ENCODE measurements at regions not wholly inside any gene's neighbourhood (a gene's known extent, or its start where the extent isn't known, plus 50 kb on each side); places are given as distances from the start of the nearest gene placed in this dataset.

DNA sequence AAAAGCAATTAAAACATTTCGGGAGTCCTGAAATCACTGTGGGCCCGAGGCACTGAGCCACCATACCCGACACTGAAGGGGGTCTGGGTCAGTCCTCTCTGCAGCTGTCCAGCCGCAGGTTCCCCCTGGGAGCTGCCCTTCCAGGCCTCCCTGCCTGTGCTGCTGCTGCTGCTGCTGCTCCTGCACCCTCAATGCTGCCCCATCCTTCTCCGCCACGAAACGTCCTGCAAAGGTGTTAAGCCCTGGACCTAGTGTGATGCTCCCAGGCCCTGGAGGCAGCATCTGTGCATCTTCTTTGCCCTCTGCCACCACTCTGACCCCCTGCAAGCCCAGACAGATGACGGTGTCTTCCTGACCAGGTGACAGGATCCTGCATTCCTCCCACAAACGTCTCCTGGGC, 513.3 kb downstream of the NPHP4 start:
- no peak overlapping the region for H3K4me3 ChIP-seq
- H3K4me1 ChIP-seq = no peaks in the 10 kb centered on the region
- H3K27me3 ChIP-seq = peaks cover 0 to 22% of the 10 kb centered on the region in 2 donors
- no peak overlapping the region for H3K27ac ChIP-seq
- no peak for DNase-seq (ENCODE audit: low spot score in 2 of 2)
- H3K36me3 ChIP-seq = no peaks in the 10 kb centered on the region
- TF ChIP-seq POLR2AphosphoS5 (IDR thresholded peaks at IDR 0.05) = no peak
- TF ChIP-seq POLR2A (IDR thresholded peaks at IDR 0.05) = no peak
- TF ChIP-seq, protein P1, sequence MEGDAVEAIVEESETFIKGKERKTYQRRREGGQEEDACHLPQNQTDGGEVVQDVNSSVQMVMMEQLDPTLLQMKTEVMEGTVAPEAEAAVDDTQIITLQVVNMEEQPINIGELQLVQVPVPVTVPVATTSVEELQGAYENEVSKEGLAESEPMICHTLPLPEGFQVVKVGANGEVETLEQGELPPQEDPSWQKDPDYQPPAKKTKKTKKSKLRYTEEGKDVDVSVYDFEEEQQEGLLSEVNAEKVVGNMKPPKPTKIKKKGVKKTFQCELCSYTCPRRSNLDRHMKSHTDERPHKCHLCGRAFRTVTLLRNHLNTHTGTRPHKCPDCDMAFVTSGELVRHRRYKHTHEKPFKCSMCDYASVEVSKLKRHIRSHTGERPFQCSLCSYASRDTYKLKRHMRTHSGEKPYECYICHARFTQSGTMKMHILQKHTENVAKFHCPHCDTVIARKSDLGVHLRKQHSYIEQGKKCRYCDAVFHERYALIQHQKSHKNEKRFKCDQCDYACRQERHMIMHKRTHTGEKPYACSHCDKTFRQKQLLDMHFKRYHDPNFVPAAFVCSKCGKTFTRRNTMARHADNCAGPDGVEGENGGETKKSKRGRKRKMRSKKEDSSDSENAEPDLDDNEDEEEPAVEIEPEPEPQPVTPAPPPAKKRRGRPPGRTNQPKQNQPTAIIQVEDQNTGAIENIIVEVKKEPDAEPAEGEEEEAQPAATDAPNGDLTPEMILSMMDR (IDR thresholded peaks at IDR 0.05) = no peak
- no peaks in the 10 kb centered on the region for H3K9me3 ChIP-seq
- intact Hi-C loops (cut with DNase I; ENCODE audit: low total_unique reads) = no loop called here

DNA sequence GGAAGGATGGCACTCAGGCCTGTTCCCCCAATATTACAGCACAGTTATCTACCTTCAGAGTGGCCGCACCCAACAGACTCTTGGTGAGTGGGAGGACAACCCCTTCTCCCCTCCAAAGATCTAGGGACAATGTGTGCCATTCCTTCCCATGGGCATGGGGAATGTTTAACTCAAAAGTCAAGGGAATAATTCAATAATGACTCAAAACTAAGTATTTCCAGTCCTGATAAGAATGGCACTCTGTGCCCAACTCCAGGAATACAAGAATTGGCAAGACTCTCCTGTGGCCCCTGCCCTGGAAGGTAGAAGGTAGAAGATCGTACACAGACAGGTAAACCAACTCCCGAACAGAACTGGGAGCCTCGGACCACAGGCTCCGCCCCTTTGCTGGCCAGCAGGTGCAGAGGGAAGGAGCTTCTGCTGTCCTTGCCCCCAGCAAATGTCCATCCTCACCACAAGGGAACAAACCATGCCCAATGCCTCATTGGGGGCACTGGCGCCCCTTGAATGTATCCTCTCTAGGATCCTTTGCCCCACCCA, 514.0 kb downstream of the NPHP4 start:
- Histone ChIP-seq H3K27ac (no peak overlapping the region), H3K36me3 (no peaks in the 10 kb centered on the region), H3K4me3 (no peak overlapping the region), H3K4me1 (no peaks in the 10 kb centered on the region), H3K9me3 (no peaks in the 10 kb centered on the region), H3K27me3 (peaks cover 0 to 20% of the 10 kb centered on the region in 2 donors)
- intact Hi-C loops (cut with DNase I; ENCODE audit: low total_unique reads) = no loop called here
- TF ChIP-seq POLR2A (IDR thresholded peaks at IDR 0.05) = no peak
- TF ChIP-seq, protein P1 (IDR thresholded peaks at IDR 0.05) = no peak
- TF ChIP-seq POLR2AphosphoS5 (IDR thresholded peaks at IDR 0.05) = no peak
- no peak for DNase-seq (ENCODE audit: low spot score in 2 of 2)

DNA sequence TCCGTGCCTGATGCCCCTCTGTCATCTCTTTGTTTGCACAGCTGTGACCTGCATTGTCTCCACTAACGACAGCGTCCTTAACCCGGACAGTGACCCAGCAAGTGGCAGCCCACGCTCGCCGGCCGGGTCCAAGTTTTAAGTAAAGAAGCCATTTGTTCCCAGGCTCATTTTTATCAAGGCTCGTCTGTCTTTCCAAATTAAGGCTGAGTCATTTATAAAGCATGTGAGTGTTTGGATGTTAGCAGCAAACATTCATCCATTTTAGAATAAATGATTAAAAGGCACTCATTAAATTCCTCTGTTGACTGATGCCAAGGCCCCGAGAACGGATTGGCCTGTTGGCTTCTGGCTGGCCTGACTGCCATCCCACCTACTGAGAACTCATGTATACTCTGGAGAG, 514.5 kb downstream of the NPHP4 start:
- TF ChIP-seq, protein P1 (IDR thresholded peaks at IDR 0.05) = no peak
- no peak for TF ChIP-seq POLR2AphosphoS5 (IDR thresholded peaks at IDR 0.05)
- no peak for TF ChIP-seq POLR2A (IDR thresholded peaks at IDR 0.05)
- Histone ChIP-seq H3K4me1 (no peaks in the 10 kb centered on the region), H3K36me3 (no peaks in the 10 kb centered on the region), H3K4me3 (no peak overlapping the region), H3K27me3 (peaks cover 0 to 19% of the 10 kb centered on the region in 2 donors), H3K9me3 (no peaks in the 10 kb centered on the region), H3K27ac (peak overlapping the region in 1 of 2 donors; percentile 13)
- intact Hi-C loops (cut with DNase I; ENCODE audit: low total_unique reads) = no loop called here
- no peak for DNase-seq (ENCODE audit: low spot score in 2 of 2)

DNA sequence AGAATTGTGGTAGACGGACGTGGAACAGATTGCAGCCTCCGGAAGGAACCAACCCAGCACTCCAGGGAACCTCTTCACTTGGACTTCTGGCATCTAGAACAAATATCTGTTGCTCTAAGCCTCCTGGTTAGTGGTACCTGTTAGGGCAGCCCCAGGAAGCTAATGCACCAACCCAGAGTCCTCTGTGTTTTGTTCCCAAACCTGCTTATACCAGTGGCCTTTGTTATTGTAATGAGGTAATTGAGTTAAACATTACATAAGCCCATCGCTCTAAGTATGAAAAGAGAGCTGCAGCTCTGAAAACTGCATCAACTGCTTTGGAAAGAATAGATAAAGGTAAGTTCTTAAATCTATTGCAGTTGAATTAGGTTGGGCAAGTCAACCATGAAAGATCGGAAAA, 516.7 kb downstream of the NPHP4 start:
- Histone ChIP-seq H3K27me3 (peaks cover 0 to 3% of the 10 kb centered on the region in 2 donors), H3K9me3 (no peaks in the 10 kb centered on the region), H3K4me3 (no peak overlapping the region), H3K36me3 (no peaks in the 10 kb centered on the region), H3K27ac (no peak overlapping the region), H3K4me1 (no peaks in the 10 kb centered on the region)
- intact Hi-C loops (cut with DNase I; ENCODE audit: low total_unique reads) = no loop called here
- no peak for DNase-seq (ENCODE audit: low spot score in 2 of 2)
- TF ChIP-seq, protein P1 (IDR thresholded peaks at IDR 0.05) = no peak
- no peak for TF ChIP-seq POLR2A (IDR thresholded peaks at IDR 0.05)
- TF ChIP-seq POLR2AphosphoS5 (IDR thresholded peaks at IDR 0.05) = no peak

DNA sequence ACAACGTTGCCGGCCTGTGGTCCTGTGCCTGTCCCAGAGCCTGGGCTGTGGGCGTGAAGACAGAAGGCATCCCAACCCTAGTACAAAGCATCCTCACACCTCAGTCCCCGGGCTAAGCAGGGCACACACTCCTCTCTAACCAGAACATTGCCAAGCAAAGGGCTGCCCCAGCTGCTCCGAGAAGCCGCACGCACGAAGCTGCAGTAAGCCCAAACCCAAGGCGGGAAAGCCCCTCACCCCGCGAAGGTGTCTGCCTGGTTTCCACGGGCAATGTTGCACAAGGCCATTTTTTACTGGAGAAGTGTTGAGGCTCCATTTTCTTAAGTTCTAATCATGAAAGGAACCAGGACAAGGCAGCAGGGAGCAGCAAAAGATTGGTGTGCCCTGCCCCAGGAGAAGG, 519.0 kb downstream of the NPHP4 start:
- Histone ChIP-seq H3K27me3 (no peaks in the 10 kb centered on the region), H3K36me3 (no peaks in the 10 kb centered on the region), H3K27ac (no peak overlapping the region), H3K4me3 (no peak overlapping the region), H3K4me1 (no peaks in the 10 kb centered on the region), H3K9me3 (no peaks in the 10 kb centered on the region)
- no peak for DNase-seq (ENCODE audit: low spot score in 2 of 2)
- intact Hi-C loops (cut with DNase I; ENCODE audit: low total_unique reads) = no loop called here
- TF ChIP-seq POLR2AphosphoS5 (IDR thresholded peaks at IDR 0.05) (no peak), POLR2A (IDR thresholded peaks at IDR 0.05) (no peak)

DNA sequence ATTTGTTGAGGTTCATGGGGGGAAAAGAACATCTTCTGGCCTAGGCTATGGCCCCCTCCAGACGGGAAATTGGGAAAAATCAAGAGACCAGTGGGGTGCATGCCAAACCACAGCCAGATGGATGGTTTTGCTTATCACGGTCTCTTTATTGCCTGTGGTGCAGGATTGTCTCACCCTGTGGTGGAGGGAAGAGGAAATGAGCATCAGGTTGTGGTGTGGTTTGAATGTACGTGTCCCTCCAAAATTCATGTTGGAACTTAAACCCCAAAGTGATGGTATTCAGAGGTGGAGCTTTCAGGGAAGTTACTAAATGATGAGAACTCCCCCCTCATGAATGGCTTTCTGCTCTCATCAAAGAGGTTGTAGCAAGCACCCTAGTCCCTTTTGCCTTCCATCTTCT, 525.7 kb downstream of the NPHP4 start:
- Histone ChIP-seq H3K36me3 (no peaks in the 10 kb centered on the region), H3K9me3 (peaks cover 0 to 14% of the 10 kb centered on the region in 2 donors), H3K27ac (no peak overlapping the region), H3K4me3 (no peak overlapping the region), H3K27me3 (peaks cover 0 to 13% of the 10 kb centered on the region in 2 donors), H3K4me1 (no peaks in the 10 kb centered on the region)
- DNase-seq (ENCODE audit: low spot score in 2 of 2) = no peak
- intact Hi-C loops (cut with DNase I; ENCODE audit: low total_unique reads) = no loop called here
- TF ChIP-seq, protein P1 (IDR thresholded peaks at IDR 0.05) = no peak
- no peak for TF ChIP-seq POLR2AphosphoS5 (IDR thresholded peaks at IDR 0.05)
- TF ChIP-seq POLR2A (IDR thresholded peaks at IDR 0.05) = no peak

All from breast epithelium (tissue), 4 donors.